ENCODE measurements at regions not wholly inside any gene's neighbourhood (a gene's known extent, or its start where the extent isn't known, plus 50 kb on each side); places are given as distances from the start of the nearest gene placed in this dataset.
"Not testable (repeated sequence)": the region's sequence is repeated elsewhere in the genome, so short reads cannot be mapped to it uniquely, and the experiment has no call there.

DNA sequence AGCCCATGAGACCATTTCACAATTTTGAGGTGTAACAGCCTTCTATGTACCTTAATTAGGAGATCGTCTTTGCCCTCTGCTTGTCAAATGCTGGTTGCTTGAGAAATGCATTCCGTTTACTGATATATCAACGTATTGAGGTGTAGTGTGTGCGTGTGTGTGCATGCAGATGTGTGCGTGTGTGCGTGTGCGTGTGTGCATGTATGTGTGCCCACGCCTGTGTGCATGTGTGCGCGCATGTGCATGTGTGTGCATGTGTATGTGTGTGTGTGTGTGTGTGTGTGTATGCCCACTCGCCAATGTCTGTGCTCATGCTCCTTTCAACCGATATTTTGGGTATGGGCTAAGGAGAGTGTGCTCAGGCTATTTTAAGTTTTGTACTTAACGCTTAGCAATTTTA lies 81.5 kb upstream of the ZFHX3 start:
- DNase-seq = no peak

GRCh38 chr16:73126525-73126853 lies 78.6 kb upstream of the ZFHX3 start:
- no peak for DNase-seq

- no peak for DNase-seq
Measured at GRCh38 chr16:73125850-73126524, 78.1 kb upstream of the ZFHX3 start.

GRCh38 chr16:73124665-73125375 lies 76.9 kb upstream of the ZFHX3 start:
- DNase-seq = no peak

DNA sequence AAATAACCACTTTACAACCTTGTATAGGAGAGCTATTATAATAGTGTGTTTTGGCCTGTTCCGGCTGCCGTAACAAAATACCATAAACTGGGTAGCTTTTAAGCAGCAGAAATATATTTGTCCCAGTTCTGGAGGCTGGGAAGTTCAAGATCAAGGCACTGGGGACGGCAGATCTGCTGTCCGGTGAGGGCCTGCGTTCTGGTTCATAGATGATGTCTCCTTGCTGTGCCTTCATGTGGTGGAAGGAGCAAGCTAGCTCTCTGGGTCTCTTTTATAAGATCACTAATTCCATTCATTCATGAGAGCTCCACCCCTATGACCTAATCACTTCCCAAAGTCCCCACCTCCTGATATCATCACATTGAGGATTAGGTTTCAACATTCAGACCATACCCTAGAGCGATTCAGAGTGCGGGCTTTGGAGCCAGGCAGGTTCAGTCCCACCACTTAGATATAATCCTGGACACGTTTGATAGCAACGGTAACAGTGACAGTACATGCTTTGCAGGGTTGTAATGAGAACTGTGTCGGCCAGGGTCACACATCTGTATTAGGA lies 76.2 kb upstream of the ZFHX3 start:
- no peak for DNase-seq

DNA sequence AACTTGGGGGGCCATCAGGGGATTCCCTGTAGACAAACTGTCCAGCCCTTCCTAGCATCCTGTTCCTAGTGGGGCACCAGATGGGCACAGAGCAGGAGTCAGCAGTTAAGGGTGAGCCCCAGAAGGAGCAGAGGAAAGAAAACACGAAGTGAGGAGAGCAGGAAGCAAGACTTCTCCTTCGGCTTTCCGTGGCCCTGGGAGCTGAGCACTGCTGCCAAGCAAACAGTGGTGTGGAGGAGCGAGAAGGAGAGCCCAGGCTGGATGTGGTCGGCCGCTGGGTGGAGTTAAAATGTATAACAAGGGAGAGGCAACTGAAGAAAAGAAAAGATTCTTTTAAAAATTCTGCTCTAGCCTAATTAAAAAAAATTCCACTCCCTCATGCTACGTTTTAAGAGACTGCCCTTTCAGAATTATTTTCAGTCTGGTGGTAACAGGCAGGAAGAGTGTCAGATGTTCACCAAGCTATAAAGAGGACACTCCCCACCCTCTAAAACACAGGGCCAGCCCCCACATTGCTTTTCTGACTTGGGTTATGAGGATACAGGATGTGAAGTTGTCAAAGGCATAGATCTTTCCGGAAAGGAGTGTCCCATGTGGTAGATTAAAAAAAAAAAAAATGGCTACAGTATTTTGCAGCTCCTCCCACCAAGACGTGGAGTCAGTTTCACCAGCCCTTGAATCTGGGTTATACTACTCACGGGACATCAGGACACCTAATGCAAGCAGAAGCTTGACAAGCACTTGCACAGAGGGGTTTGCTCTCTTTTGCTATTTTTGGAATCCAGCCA lies 74.9 kb upstream of the ZFHX3 start:
- no peak for DNase-seq

GRCh38 chr16:73116576-73116975 lies 68.6 kb upstream of the ZFHX3 start:
- DNase-seq = no peak

DNA sequence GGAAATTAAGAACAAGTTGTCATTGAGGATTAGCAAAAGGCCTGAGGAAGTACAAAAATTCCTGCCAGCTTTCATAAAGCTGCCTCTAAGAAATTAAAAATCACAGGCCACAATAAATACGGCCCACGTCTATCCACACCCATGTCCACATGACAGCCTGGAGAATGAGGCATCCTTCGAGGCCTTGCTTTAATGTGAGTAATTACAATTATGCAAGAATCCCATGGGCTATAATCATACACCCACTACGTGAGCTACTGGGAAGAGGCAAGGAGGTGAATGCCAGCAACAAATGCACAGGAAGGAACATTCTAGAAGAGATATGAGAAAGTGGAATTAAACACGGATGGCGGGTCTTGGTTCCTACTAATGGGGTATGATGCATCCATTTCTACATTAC lies 65.4 kb upstream of the ZFHX3 start:
- no peak for DNase-seq

GRCh38 chr16:73108195-73108963 lies 60.5 kb upstream of the ZFHX3 start:
- DNase-seq = no peak

DNA sequence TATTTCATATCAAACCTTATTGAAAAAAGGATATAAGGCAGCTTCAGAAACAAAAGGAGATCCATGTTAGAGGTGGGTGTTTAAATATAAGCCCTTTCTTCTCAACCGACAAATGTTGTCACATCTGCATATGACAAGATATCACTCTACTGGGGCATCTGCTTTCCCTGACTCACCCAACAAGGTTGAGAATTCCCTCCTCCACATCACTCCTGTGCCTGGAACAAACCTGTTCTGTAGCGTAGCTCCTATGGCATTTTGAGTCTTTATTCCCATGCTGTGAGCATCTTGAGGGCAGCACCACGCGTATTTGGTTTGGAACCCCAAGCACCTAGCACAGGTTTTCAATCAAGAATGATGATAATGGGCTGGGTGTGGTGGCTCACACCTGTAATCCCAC lies 59.4 kb upstream of the ZFHX3 start:
- DNase-seq = no peak

GRCh38 chr16:73106329-73107034 lies 58.6 kb upstream of the ZFHX3 start:
- no peak for DNase-seq

DNA sequence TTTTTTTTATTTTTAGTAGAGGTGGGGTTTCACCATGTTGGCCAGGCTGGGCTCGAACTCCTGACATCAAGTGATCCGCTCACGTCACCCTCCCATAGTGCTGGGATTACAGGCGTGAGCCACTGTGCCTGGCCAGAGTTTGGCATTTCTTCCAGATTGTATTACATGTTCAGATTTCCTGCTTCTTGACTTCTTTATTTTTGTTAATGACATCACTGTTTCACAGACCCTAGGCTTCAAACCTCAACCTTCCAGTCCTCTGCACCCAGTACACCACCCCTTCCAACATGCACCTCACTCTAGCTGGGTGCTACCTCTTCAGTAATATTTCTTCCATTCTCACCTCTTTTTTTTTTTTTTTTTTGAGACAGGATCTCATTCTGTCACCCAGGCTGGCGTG lies 53.6 kb upstream of the ZFHX3 start:
- DNase-seq = no peak

DNA sequence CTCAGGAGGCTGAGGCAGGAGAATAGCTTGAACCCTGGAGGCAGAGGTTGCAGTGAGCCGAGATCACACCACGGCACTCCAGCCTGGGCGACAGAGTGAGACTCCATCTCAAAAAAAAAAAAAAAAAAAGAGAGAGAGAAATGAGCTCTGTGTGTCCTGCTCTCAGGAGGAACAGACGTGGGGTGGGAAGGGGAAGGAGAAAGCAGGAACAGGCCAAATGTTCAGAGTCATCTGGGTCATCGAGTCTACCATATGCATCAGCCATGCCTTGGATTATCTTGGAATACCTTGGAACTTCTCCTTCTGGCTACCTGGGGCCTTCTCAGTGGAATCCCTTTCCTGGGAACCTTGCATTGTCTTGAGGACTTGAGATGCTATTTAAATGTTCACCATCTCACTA lies 51.7 kb upstream of the ZFHX3 start:
- DNase-seq = not testable (repeated sequence)

All from NCI-H69 (cell line).